Smooth muscle cell (in vitro differentiated cells): ENCODE measurements at regions not wholly inside any gene's neighbourhood (a gene's known extent, or its start where the extent isn't known, plus 50 kb on each side); places are given as distances from the start of the nearest gene placed in this dataset.

ENCODE experiments used
- DNase-seq: peaks from one replicate; lab custom pipeline; 2025; ENCODE audit not compliant: unreplicated experiment; lab: John Stamatoyannopoulos, UW
- H2AFZ ChIP-seq: fragments of 200-600 bp; sonication (generic); 2 replicates; pipeline ENCODE4 v1.6.0; 2016; ENCODE audit warnings: antibody characterized with exemption, low read depth, mild to moderate bottlenecking
- H3F3A ChIP-seq: fragments of 200-600 bp; sonication (generic); 2 replicates; pipeline ENCODE4 v1.6.0; 2017; ENCODE audit warnings: antibody characterized with exemption, low read depth
- H3K27ac ChIP-seq: fragments of 200-600 bp; sonication (generic); 2 replicates; pipeline ENCODE4 v1.5.1; 2016; ENCODE audit warnings: low read depth, mild to moderate bottlenecking
- H3K27me3 ChIP-seq: fragments of 200-600 bp; sonication (generic); 2 replicates; pipeline ENCODE4 v1.6.1; 2016; ENCODE audit warnings: low read depth, mild to moderate bottlenecking
- H3K36me3 ChIP-seq: fragments of 200-600 bp; sonication (generic); 2 replicates; pipeline ENCODE4 v1.5.1; 2016; ENCODE audit warnings: low read depth
- H3K4me1 ChIP-seq: fragments of 200-600 bp; sonication (generic); 2 replicates; pipeline ENCODE4 v1.5.1; 2016; ENCODE audit warnings: low read depth
- H3K4me2 ChIP-seq: fragments of 200-600 bp; sonication (generic); 2 replicates; pipeline ENCODE4 v1.6.0; 2016; ENCODE audit warnings: mild to moderate bottlenecking
- H3K4me3 ChIP-seq: fragments of 200-600 bp; sonication (generic); 2 replicates; pipeline ENCODE4 v1.5.1; 2016; ENCODE audit warnings: mild to moderate bottlenecking
- H3K79me2 ChIP-seq: fragments of 200-600 bp; sonication (generic); 2 replicates; pipeline ENCODE4 v1.6.0; 2016; ENCODE audit warnings: low read depth, mild to moderate bottlenecking
- H3K9ac ChIP-seq: fragments of 200-600 bp; sonication (generic); 2 replicates; pipeline ENCODE4 v1.6.0; 2016; ENCODE audit warnings: low read depth
- H3K9me3 ChIP-seq: fragments of 200-600 bp; sonication (generic); replicated peaks from 2 replicates; pipeline ENCODE4 v1.5.1; 2016; ENCODE audit warnings: low read depth
- H4K20me1 ChIP-seq: fragments of 200-600 bp; sonication (generic); 2 replicates; pipeline ENCODE4 v1.6.0; 2016; ENCODE audit warnings: low read depth
- CTCF ChIP-seq: fragments of 200-600 bp; sonication (generic); IDR thresholded peaks from 2 replicates; pipeline ENCODE4 v1.5.1; 2017; ENCODE audit warnings: borderline replicate concordance, mild to moderate bottlenecking, antibody characterized with exemption; ENCODE audit not compliant: insufficient read depth, poor library complexity, severe bottlenecking
- WGBS: methylation state at CpG from one replicate; pipeline ENCODE4 v1.1.7; 2016; ENCODE audit warnings: low lambda C conversion rate; 5-methylcytosine and 5-hydroxymethylcytosine counted together

GRCh38 chr21:24577301-24577700, 1030.0 kb downstream of the MRPL39 start:
- TF ChIP-seq CTCF = no peak

DNA sequence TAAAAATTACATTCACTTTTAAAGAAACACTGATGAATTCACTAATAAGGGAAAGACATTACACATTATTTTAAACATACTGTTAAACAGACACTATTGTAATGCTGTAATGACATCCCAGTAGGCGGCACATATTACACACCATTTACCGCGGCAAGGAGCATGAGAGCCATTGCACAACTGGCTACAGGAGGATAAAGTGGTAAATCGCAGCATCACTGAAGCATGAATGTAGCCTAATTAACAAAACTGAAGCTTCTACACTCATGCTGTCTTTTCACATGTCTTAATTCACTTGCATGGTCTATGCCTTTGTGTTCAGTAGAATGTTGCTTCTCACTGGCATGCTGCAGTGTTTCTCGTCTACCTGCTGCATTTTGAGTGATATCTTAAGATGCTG, 1046.0 kb downstream of the MRPL39 start:
- no peak for DNase-seq
- WGBS = 90% methylated on average over 5 of the region's 5 CpGs
- H3K9me3 ChIP-seq = no peaks in the 10 kb centered on the region
- no peaks in the 10 kb centered on the region for H3K36me3 ChIP-seq
- no peaks in the 10 kb centered on the region for H3K27me3 ChIP-seq
- no peaks in the 10 kb centered on the region for H3K4me1 ChIP-seq
- TF ChIP-seq CTCF = no peak
- no peak overlapping the region for H3K9ac ChIP-seq
- H4K20me1 ChIP-seq = no peaks in the 10 kb centered on the region
- no peak overlapping the region for H3K4me2 ChIP-seq
- H3F3A ChIP-seq = no peaks in the 10 kb centered on the region
- H2AFZ ChIP-seq = no peak overlapping the region
- H3K4me3 ChIP-seq = no peak overlapping the region
- no peaks in the 10 kb centered on the region for H3K79me2 ChIP-seq
- no peak overlapping the region for H3K27ac ChIP-seq

More at GRCh38 chr21:24577301-24577700, 1030.0 kb downstream of the MRPL39 start:
- H3K36me3 ChIP-seq = no peaks in the 10 kb centered on the region
- no peak overlapping the region for H3K4me2 ChIP-seq
- no peaks in the 10 kb centered on the region for H3K79me2 ChIP-seq
- H4K20me1 ChIP-seq = no peaks in the 10 kb centered on the region
- H3K27me3 ChIP-seq = no peaks in the 10 kb centered on the region
- no peak overlapping the region for H3K9ac ChIP-seq
- 73% methylated on average over 2 of the region's 2 CpGs for WGBS
- H3F3A ChIP-seq = no peaks in the 10 kb centered on the region
- DNase-seq = no peak
- no peaks in the 10 kb centered on the region for H3K9me3 ChIP-seq
- H3K4me3 ChIP-seq = no peak overlapping the region
- H3K27ac ChIP-seq = no peak overlapping the region
- no peaks in the 10 kb centered on the region for H3K4me1 ChIP-seq
- H2AFZ ChIP-seq = no peak overlapping the region

DNA sequence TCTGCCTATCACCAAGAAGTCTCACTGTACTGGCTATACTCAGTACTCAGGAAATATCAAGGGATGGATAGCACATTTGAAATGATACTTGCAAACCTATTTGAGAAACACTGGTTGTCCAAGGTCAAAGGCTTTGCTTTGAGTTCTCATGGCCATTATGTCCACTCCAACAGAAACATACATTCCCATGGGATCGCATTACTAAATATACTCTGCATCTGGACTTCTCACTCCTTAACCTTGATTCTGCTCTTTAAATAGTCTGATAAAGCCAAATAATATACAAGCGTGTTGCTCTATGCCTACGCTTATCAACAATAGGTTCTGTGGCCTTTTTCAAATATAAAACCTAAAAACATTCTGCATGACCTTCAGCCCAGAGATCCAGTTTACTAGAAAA, 1054.8 kb downstream of the MRPL39 start:
- H3K4me2 ChIP-seq = no peak overlapping the region
- H3K27ac ChIP-seq = no peak overlapping the region
- 57% methylated on average over 3 of the region's 3 CpGs for WGBS
- H3K9ac ChIP-seq = no peak overlapping the region
- H3K79me2 ChIP-seq = no peaks in the 10 kb centered on the region
- no peak for DNase-seq
- H4K20me1 ChIP-seq = no peaks in the 10 kb centered on the region
- H3F3A ChIP-seq = no peaks in the 10 kb centered on the region
- H3K27me3 ChIP-seq = no peaks in the 10 kb centered on the region
- no peak overlapping the region for H2AFZ ChIP-seq
- H3K4me1 ChIP-seq = no peaks in the 10 kb centered on the region
- TF ChIP-seq CTCF = no peak
- no peaks in the 10 kb centered on the region for H3K36me3 ChIP-seq
- no peaks in the 10 kb centered on the region for H3K9me3 ChIP-seq
- H3K4me3 ChIP-seq = no peak overlapping the region

- no peak overlapping the region for H2AFZ ChIP-seq
- H4K20me1 ChIP-seq = no peaks in the 10 kb centered on the region
- no peaks in the 10 kb centered on the region for H3K9me3 ChIP-seq
- no peak overlapping the region for H3K27ac ChIP-seq
- no peak for TF ChIP-seq CTCF
- H3F3A ChIP-seq = no peaks in the 10 kb centered on the region
- no peaks in the 10 kb centered on the region for H3K4me1 ChIP-seq
- H3K79me2 ChIP-seq = no peaks in the 10 kb centered on the region
- H3K4me2 ChIP-seq = no peak overlapping the region
- no peak overlapping the region for H3K9ac ChIP-seq
- 62% methylated on average over 4 of the region's 4 CpGs for WGBS
- peaks cover 4% of the 10 kb centered on the region for H3K27me3 ChIP-seq
- H3K36me3 ChIP-seq = no peaks in the 10 kb centered on the region
- no peak overlapping the region for H3K4me3 ChIP-seq
- no peak for DNase-seq
Measured at GRCh38 chr21:24545807-24546361, 1061.4 kb downstream of the MRPL39 start.
